MM.1S (cell line): ENCODE measurements at regions not wholly inside any gene's neighbourhood (a gene's known extent, or its start where the extent isn't known, plus 50 kb on each side); places are given as distances from the start of the nearest gene placed in this dataset.

Experiments
- DNase-seq: peaks from one replicate; pipeline ENCODE4 v3.0.0-alpha.2; 2015
- H2AFZ ChIP-seq: fragments of 300-600 bp; sonication (generic); 2 replicates; pipeline ENCODE4 v1.6.0; 2016; ENCODE audit warnings: antibody characterized with exemption, low read length
- H3F3A ChIP-seq: fragments of 300-600 bp; sonication (generic); 2 replicates; pipeline ENCODE4 v1.6.1; 2016; ENCODE audit warnings: mild to moderate bottlenecking, antibody characterized with exemption, low read length, moderate library complexity, mixed read lengths; ENCODE audit not compliant: insufficient read depth
- H3K27ac ChIP-seq: fragments of 300-600 bp; sonication (generic); 2 replicates; pipeline ENCODE4 v1.5.1; 2016; ENCODE audit warnings: mild to moderate bottlenecking, low read length
- H3K27me3 ChIP-seq: fragments of 300-600 bp; sonication (generic); replicated peaks from 2 replicates; pipeline ENCODE4 v1.6.0; 2016; ENCODE audit warnings: low read length; ENCODE audit not compliant: insufficient read depth
- H3K36me3 ChIP-seq: fragments of 300-600 bp; sonication (generic); replicated peaks from 2 replicates; pipeline ENCODE4 v1.6.1; 2016; ENCODE audit warnings: mild to moderate bottlenecking, low read length, mixed read lengths; ENCODE audit not compliant: insufficient read depth
- H3K4me1 ChIP-seq: fragments of 300-600 bp; sonication (generic); 2 replicates; pipeline ENCODE4 v1.6.1; 2016; ENCODE audit warnings: low read length, mixed read lengths
- H3K4me2 ChIP-seq: fragments of 300-600 bp; sonication (generic); 2 replicates; pipeline ENCODE4 v1.6.0; 2016; ENCODE audit warnings: low read depth, low read length
- H3K4me3 ChIP-seq: fragments of 300-600 bp; sonication (generic); 2 replicates; pipeline ENCODE4 v1.5.1; 2016; ENCODE audit warnings: low read length, mixed read lengths
- H3K79me2 ChIP-seq: fragments of 300-600 bp; sonication (generic); 2 replicates; pipeline ENCODE4 v1.6.1; 2016; ENCODE audit warnings: mixed run types, low read length, mixed read lengths
- H3K9ac ChIP-seq: fragments of 300-600 bp; sonication (generic); 2 replicates; pipeline ENCODE4 v1.6.1; 2016; ENCODE audit warnings: low read length, mixed read lengths
- H3K9me2 ChIP-seq: fragments of 300-600 bp; sonication (generic); replicated peaks from 2 replicates; pipeline ENCODE4 v1.6.1; 2016; ENCODE audit warnings: mild to moderate bottlenecking, low read length, mixed read lengths; ENCODE audit not compliant: insufficient read depth
- H3K9me3 ChIP-seq: fragments of 300-600 bp; sonication (generic); replicated peaks from 2 replicates; pipeline ENCODE4 v1.6.1; 2016; ENCODE audit warnings: mild to moderate bottlenecking, low read length, mixed read lengths; ENCODE audit not compliant: insufficient read depth
- H4K20me1 ChIP-seq: fragments of 300-600 bp; sonication (generic); 2 replicates; pipeline ENCODE4 v1.6.1; 2016; ENCODE audit warnings: mild to moderate bottlenecking, low read length, moderate library complexity, mixed read lengths; ENCODE audit not compliant: insufficient read depth
- EZH2 ChIP-seq: fragments of 300-600 bp; sonication (generic); optimal IDR thresholded peaks from 2 replicates; pipeline ENCODE3; 2017; ENCODE audit warnings: low read depth, mild to moderate bottlenecking, antibody characterized with exemption, low read length, mixed read lengths
- EZH2phosphoT487 ChIP-seq: fragments of 300-600 bp; sonication (generic); IDR thresholded peaks from 2 replicates; pipeline ENCODE4 v1.6.1; 2018; ENCODE audit warnings: antibody characterized with exemption, low read length
- TF ChIP-seq, protein P1 (sequence below): fragments of 300-600 bp; sonication (generic); IDR thresholded peaks from 2 replicates; pipeline ENCODE4 v1.5.1; 2016; ENCODE audit warnings: antibody characterized with exemption, low read length, mixed read lengths

DNA sequence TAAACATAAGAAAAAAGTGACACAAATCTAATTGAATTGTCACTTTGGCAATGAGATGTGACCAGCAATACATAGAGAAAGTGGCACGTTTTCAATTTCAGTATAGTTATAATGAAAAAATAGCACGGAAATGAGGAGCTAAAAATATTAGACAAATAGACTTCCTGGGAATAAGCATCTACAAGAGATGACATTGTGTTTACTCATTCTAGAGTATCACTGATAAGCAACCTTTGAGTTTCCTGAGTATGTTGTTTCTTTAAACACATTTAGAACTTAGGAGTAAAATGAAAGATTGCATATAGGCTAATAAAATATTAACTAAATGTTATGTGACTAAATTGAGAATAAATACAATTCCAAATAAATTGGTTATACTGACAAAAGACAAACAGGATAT is 207.1 kb upstream of the SLITRK6 start:
- Histone ChIP-seq H3K27ac (no peak overlapping the region), H3K79me2 (no peaks in the 10 kb centered on the region), H2AFZ (no peak overlapping the region), H3K9me2 (no peaks in the 10 kb centered on the region), H3K27me3 (no peaks in the 10 kb centered on the region), H3K9me3 (no peaks in the 10 kb centered on the region), H3K4me3 (no peak overlapping the region), H3K4me1 (no peaks in the 10 kb centered on the region), H4K20me1 (no peaks in the 10 kb centered on the region), H3K4me2 (no peak overlapping the region), H3F3A (no peaks in the 10 kb centered on the region), H3K36me3 (no peaks in the 10 kb centered on the region), H3K9ac (no peak overlapping the region)
- no peak for DNase-seq
- TF ChIP-seq EZH2phosphoT487 = no peak
- no peak for TF ChIP-seq EZH2
- TF ChIP-seq, protein P1, sequence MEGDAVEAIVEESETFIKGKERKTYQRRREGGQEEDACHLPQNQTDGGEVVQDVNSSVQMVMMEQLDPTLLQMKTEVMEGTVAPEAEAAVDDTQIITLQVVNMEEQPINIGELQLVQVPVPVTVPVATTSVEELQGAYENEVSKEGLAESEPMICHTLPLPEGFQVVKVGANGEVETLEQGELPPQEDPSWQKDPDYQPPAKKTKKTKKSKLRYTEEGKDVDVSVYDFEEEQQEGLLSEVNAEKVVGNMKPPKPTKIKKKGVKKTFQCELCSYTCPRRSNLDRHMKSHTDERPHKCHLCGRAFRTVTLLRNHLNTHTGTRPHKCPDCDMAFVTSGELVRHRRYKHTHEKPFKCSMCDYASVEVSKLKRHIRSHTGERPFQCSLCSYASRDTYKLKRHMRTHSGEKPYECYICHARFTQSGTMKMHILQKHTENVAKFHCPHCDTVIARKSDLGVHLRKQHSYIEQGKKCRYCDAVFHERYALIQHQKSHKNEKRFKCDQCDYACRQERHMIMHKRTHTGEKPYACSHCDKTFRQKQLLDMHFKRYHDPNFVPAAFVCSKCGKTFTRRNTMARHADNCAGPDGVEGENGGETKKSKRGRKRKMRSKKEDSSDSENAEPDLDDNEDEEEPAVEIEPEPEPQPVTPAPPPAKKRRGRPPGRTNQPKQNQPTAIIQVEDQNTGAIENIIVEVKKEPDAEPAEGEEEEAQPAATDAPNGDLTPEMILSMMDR = no peak

DNA sequence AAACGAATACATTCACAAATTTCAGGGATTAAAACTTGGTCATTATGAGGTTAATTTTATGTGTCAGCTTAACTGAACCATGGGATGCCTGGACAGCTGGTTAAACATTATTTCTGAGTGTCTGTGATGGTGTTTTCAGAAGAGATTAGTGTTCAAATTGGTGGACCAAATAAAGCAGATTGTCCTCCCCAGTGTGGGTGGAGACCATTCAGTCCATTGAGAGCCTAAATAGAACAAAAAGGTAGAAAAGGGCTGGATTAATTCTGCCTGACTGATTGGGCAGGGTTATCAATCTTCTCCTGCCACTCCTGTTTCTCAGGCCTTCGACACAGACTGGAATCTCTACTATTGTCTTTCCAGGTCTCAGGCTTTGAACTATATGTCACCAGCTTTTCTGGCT is 203.8 kb upstream of the SLITRK6 start:
- Histone ChIP-seq H3K9me2 (no peaks in the 10 kb centered on the region), H3K4me2 (no peak overlapping the region), H3K4me1 (no peaks in the 10 kb centered on the region), H3K4me3 (no peak overlapping the region), H3K36me3 (no peaks in the 10 kb centered on the region), H3K79me2 (no peaks in the 10 kb centered on the region), H2AFZ (no peak overlapping the region), H3K9me3 (no peaks in the 10 kb centered on the region), H3F3A (no peaks in the 10 kb centered on the region), H3K9ac (no peak overlapping the region), H3K27me3 (no peaks in the 10 kb centered on the region), H3K27ac (no peak overlapping the region), H4K20me1 (no peaks in the 10 kb centered on the region)
- TF ChIP-seq EZH2phosphoT487 = no peak
- TF ChIP-seq, protein P1 = no peak
- TF ChIP-seq EZH2 = no peak
- no peak for DNase-seq

DNA sequence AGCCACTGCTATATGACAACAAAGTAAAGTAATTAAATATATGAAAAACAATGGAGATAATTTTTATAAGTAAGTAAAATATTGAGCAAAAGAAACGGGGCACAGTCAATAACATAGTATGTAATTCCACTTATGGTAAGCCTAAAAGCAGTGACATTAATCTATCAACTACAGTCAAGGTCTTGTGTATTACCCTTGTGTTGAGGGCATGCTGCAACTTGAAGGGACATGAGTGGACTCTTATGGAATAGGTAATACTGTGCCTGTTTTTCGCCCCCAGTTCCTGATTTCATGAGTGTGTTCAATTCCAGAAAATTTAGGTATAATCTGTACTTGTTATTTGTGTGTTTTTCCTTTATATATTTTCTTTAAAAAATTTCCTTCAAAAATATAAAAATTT is 201.3 kb upstream of the SLITRK6 start:
- no peak overlapping the region for H3K4me2 ChIP-seq
- H3K9me2 ChIP-seq = no peaks in the 10 kb centered on the region
- H3K4me1 ChIP-seq = peaks cover 6% of the 10 kb centered on the region; the same call in 1 of the 2 replicates
- no peaks in the 10 kb centered on the region for H3K36me3 ChIP-seq
- TF ChIP-seq EZH2phosphoT487 = no peak
- no peaks in the 10 kb centered on the region for H3K27me3 ChIP-seq
- no peaks in the 10 kb centered on the region for H4K20me1 ChIP-seq
- no peak overlapping the region for H3K27ac ChIP-seq
- H3K9me3 ChIP-seq = no peaks in the 10 kb centered on the region
- H2AFZ ChIP-seq = no peak overlapping the region
- H3K9ac ChIP-seq = no peak overlapping the region
- DNase-seq = no peak
- H3K79me2 ChIP-seq = no peaks in the 10 kb centered on the region
- no peak overlapping the region for H3K4me3 ChIP-seq
- H3F3A ChIP-seq = no peaks in the 10 kb centered on the region

DNA sequence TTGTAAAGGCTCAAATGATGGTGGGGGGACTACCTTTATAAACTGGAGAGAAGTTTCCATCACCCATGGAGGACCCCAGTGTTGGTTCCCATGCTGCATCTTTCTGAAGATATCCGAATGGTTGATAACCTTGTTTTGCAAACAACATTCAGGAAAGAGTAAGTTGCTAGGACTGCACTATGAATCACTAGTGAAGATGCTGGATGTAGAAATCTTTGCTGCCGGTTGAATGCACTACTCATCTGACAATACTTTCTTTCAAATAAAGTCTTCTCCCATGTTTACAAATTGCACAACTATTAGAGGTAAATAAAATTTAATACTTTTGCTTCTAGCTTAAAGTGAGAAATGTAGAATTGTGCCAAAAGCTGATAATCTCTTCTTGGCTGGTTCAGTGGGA is 198.4 kb upstream of the SLITRK6 start:
- no peak for DNase-seq
- H3K4me3 ChIP-seq = no peak overlapping the region

More for the DNA sequence above, 198.4 kb upstream of the SLITRK6 start:
- Histone ChIP-seq H3K79me2 (no peaks in the 10 kb centered on the region), H2AFZ (no peak overlapping the region), H3K27me3 (no peaks in the 10 kb centered on the region), H3K4me1 (peaks cover 6% of the 10 kb centered on the region; the same call in 1 of the 2 replicates), H3K9ac (no peak overlapping the region), H3K9me2 (no peaks in the 10 kb centered on the region), H3K4me2 (no peak overlapping the region), H3K36me3 (no peaks in the 10 kb centered on the region), H3K27ac (no peak overlapping the region), H3K9me3 (no peaks in the 10 kb centered on the region), H3F3A (no peaks in the 10 kb centered on the region), H4K20me1 (no peaks in the 10 kb centered on the region)
- TF ChIP-seq EZH2 = no peak
- no peak for TF ChIP-seq EZH2phosphoT487
- TF ChIP-seq, protein P1 = no peak
